GM23338 (cell line): ENCODE measurements at regions not wholly inside any gene's neighbourhood (a gene's known extent, or its start where the extent isn't known, plus 50 kb on each side); places are given as distances from the start of the nearest gene placed in this dataset.
A peak's percentile ranks its signal among the peaks of the same experiment; 100 is the strongest.

Experiments used
- ATAC-seq: fragments of 200-7000 bp; cut with Tn5 transposase; 3 replicates; pipeline ENCODE4 v1.9.1; 2020
- DNase-seq: peaks from one replicate; pipeline ENCODE4 v3.0.0-alpha.2; 2015; ENCODE audit warnings: low spot score
- H2AFZ ChIP-seq: fragments of 200-600 bp; sonication (generic); 2 replicates; pipeline ENCODE4 v1.8.0; 2016; ENCODE audit warnings: antibody characterized with exemption, mild to moderate bottlenecking, moderate library complexity
- H3F3A ChIP-seq: fragments of 200-600 bp; sonication (generic); replicated peaks from 2 replicates; pipeline ENCODE4 v1.8.0; 2017; ENCODE audit warnings: antibody characterized with exemption, mixed run types, low read depth
- H3K27ac ChIP-seq: fragments of 200-600 bp; sonication (generic); 2 replicates; pipeline ENCODE4 v1.6.1; 2016; ENCODE audit warnings: low read depth
- H3K27me3 ChIP-seq: fragments of 200-600 bp; sonication (generic); 2 replicates; pipeline ENCODE4 v1.8.0; 2016; ENCODE audit warnings: mild to moderate bottlenecking, mixed run types, moderate library complexity; ENCODE audit not compliant: insufficient read depth
- H3K36me3 ChIP-seq: fragments of 200-600 bp; sonication (generic); 2 replicates; pipeline ENCODE4 v1.8.0; 2016; ENCODE audit warnings: mild to moderate bottlenecking; ENCODE audit not compliant: insufficient read depth
- H3K4me1 ChIP-seq: fragments of 200-600 bp; sonication (generic); 2 replicates; pipeline ENCODE4 v1.8.0; 2016; ENCODE audit warnings: mild to moderate bottlenecking, moderate library complexity; ENCODE audit not compliant: insufficient read depth
- H3K4me2 ChIP-seq: fragments of 200-600 bp; sonication (generic); 2 replicates; pipeline ENCODE4 v1.7.1; 2017; ENCODE audit warnings: mixed run types
- H3K4me3 ChIP-seq: fragments of 200-600 bp; sonication (generic); 2 replicates; pipeline ENCODE4 v1.6.1; 2016; ENCODE audit warnings: mixed run types
- H3K79me2 ChIP-seq: fragments of 200-600 bp; sonication (generic); replicated peaks from 2 replicates; pipeline ENCODE4 v1.8.0; 2017; ENCODE audit warnings: mild to moderate bottlenecking; ENCODE audit not compliant: insufficient read depth
- H3K9me2 ChIP-seq: fragments of 200-600 bp; sonication (generic); 2 replicates; pipeline ENCODE4 v1.8.0; 2017; ENCODE audit not compliant: insufficient read depth
- H4K20me1 ChIP-seq: fragments of 200-600 bp; sonication (generic); replicated peaks from 2 replicates; pipeline ENCODE4 v1.8.0; 2017; ENCODE audit warnings: mild to moderate bottlenecking; ENCODE audit not compliant: insufficient read depth
- H3K27ac Mint-ChIP-seq: 2 replicates; pipeline ENCODE4 v1.8.0; 2020; ENCODE audit warnings: inconsistent platforms, mild to moderate bottlenecking, moderate library complexity, mixed read lengths
- H3K27me3 Mint-ChIP-seq: 3 replicates; pipeline ENCODE4 v1.8.0; 2022; ENCODE audit warnings: low read depth, mild to moderate bottlenecking, moderate library complexity, mixed read lengths, inconsistent platforms; ENCODE audit not compliant: insufficient read depth, poor library complexity
- H3K36me3 Mint-ChIP-seq: 3 replicates; pipeline ENCODE4 v1.8.0; 2021; ENCODE audit warnings: low read depth, mild to moderate bottlenecking, inconsistent platforms, moderate library complexity, mixed read lengths
- H3K4me1 Mint-ChIP-seq: 3 replicates; pipeline ENCODE4 v1.8.0; 2020; ENCODE audit warnings: mild to moderate bottlenecking, inconsistent platforms, mixed read lengths
- H3K4me3 Mint-ChIP-seq: 3 replicates; pipeline ENCODE4 v1.8.0; 2021; ENCODE audit warnings: moderate library complexity, mild to moderate bottlenecking, inconsistent platforms, mixed read lengths
- H3K9me3 Mint-ChIP-seq: 3 replicates; pipeline ENCODE4 v1.8.0; 2020; ENCODE audit warnings: moderate library complexity, mild to moderate bottlenecking, inconsistent platforms, mixed read lengths
- CREB1 ChIP-seq: fragments of 250-450 bp; sonication (Bioruptor Pico); IDR thresholded peaks from 2 replicates; pipeline ENCODE4 v1.5.0; 2020; ENCODE audit warnings: low read depth, mild to moderate bottlenecking, moderate library complexity
- CTCF ChIP-seq, 2 experiments: fragments of 200-600 bp in 1 of 2; sonication (generic) in 1 of 2; conservative IDR thresholded peaks; 2 replicates each; pipeline versions ENCODE4 v1.5.1 to v1.6.1; 2016 to 2017; ENCODE audit warnings: antibody characterized with exemption in 2 of 2, low read depth in 2 of 2, mild to moderate bottlenecking in 2 of 2, moderate library complexity in 1 of 2
- ETS1 ChIP-seq: IDR thresholded peaks from 2 replicates; pipeline ENCODE4 v1.6.1; 2016; ENCODE audit warnings: antibody characterized with exemption
- EZH2 ChIP-seq: fragments of 200-600 bp; sonication (generic); IDR thresholded peaks from one replicate; pipeline ENCODE4 v1.8.0; 2017; ENCODE audit warnings: antibody characterized with exemption, mild to moderate bottlenecking, low read depth; ENCODE audit not compliant: unreplicated experiment
- EZH2phosphoT487 ChIP-seq: fragments of 200-600 bp; sonication (generic); IDR thresholded peaks from one replicate; pipeline ENCODE4 v1.8.1; 2018; ENCODE audit warnings: antibody characterized with exemption; ENCODE audit not compliant: unreplicated experiment
- JUNB ChIP-seq: IDR thresholded peaks from one replicate; pipeline ENCODE4 v1.6.1; 2016; ENCODE audit warnings: antibody characterized with exemption; ENCODE audit not compliant: unreplicated experiment
- ZNF331 ChIP-seq: fragments of 250-450 bp; sonication (Bioruptor Pico); IDR thresholded peaks from 2 replicates; pipeline ENCODE4 v1.5.0; 2020; ENCODE audit warnings: low read depth, mild to moderate bottlenecking, moderate library complexity
- ZNF462 ChIP-seq: fragments of 250-450 bp; sonication (Bioruptor Pico); IDR thresholded peaks from 2 replicates; pipeline ENCODE4 v1.5.0; 2020; ENCODE audit warnings: mild to moderate bottlenecking, moderate library complexity

GRCh38 chr19:29263305-29264135, 50.6 kb upstream of the UQCRFS1 start:
- ATAC-seq: peak; percentile 80
- H3K27ac Mint-ChIP-seq: no peak overlapping the region
- H3K4me3 ChIP-seq: no peak overlapping the region
- H2AFZ ChIP-seq: no peak overlapping the region
- H3K27ac ChIP-seq: no peak overlapping the region
- H3K27me3 Mint-ChIP-seq: peaks cover 8% of the 10 kb centered on the region
- no peaks in the 10 kb centered on the region for H3F3A ChIP-seq
- peak; percentile 78 for DNase-seq
- H3K4me1 ChIP-seq: peaks cover 6% of the 10 kb centered on the region; the same call in 1 of the 2 replicates
- H3K36me3 ChIP-seq: no peaks in the 10 kb centered on the region
- no peaks in the 10 kb centered on the region for H4K20me1 ChIP-seq
- no peak overlapping the region for H3K4me2 ChIP-seq
- no peaks in the 10 kb centered on the region for H3K79me2 ChIP-seq
- 0 out of 3 replicates have a peak, but pooled peaks cover 4% of the 10 kb centered on the region for H3K36me3 Mint-ChIP-seq
- no peaks in the 10 kb centered on the region for H3K27me3 ChIP-seq
- peaks cover 8% of the 10 kb centered on the region for H3K4me1 Mint-ChIP-seq
- H3K9me2 ChIP-seq: no peaks in the 10 kb centered on the region
- H3K9me3 Mint-ChIP-seq: peaks cover 16% of the 10 kb centered on the region
- peak; percentile 73 to 83 for TF ChIP-seq CTCF (conservative IDR thresholded peaks at IDR 0.05; ENCODE audit: low read depth in 2 of 2)
- no peak for TF ChIP-seq JUNB
- H3K4me3 Mint-ChIP-seq: no peak overlapping the region

GRCh38 chr19:29264897-29265296, 51.9 kb upstream of the UQCRFS1 start:
- no peaks in the 10 kb centered on the region for H3F3A ChIP-seq
- no peak overlapping the region for H3K27ac ChIP-seq
- peaks cover 12% of the 10 kb centered on the region for H3K27me3 Mint-ChIP-seq
- H3K9me3 Mint-ChIP-seq: peaks cover 5% of the 10 kb centered on the region; the same call in 1 of the 3 replicates
- no peak overlapping the region for H3K4me2 ChIP-seq
- no peaks in the 10 kb centered on the region for H3K79me2 ChIP-seq
- H3K4me1 Mint-ChIP-seq: peaks cover 20% of the 10 kb centered on the region
- H4K20me1 ChIP-seq: no peaks in the 10 kb centered on the region
- H3K36me3 ChIP-seq: no peaks in the 10 kb centered on the region
- H3K4me1 ChIP-seq: peaks cover 6% of the 10 kb centered on the region; the same call in 1 of the 2 replicates
- no peak overlapping the region for H3K27ac Mint-ChIP-seq
- no peak for DNase-seq
- no peak for ATAC-seq
- H3K36me3 Mint-ChIP-seq: no peaks in the 10 kb centered on the region
- no peaks in the 10 kb centered on the region for H3K9me2 ChIP-seq
- no peak overlapping the region for H3K4me3 Mint-ChIP-seq
- no peaks in the 10 kb centered on the region for H3K27me3 ChIP-seq
- H2AFZ ChIP-seq: no peak overlapping the region
- H3K4me3 ChIP-seq: no peak overlapping the region
- TF ChIP-seq ZNF331 (CRISPR knock-in tag): no peak
- no peak for TF ChIP-seq ZNF462
- TF ChIP-seq JUNB: no peak
- no peak for TF ChIP-seq EZH2phosphoT487
- TF ChIP-seq CREB1 (CRISPR knock-in tag): no peak
- no peak for TF ChIP-seq ETS1
- TF ChIP-seq CTCF (conservative IDR thresholded peaks at IDR 0.05; ENCODE audit: low read depth in 2 of 2): no peak
- TF ChIP-seq EZH2: no peak
